ENCODE measurements at regions not wholly inside any gene's neighbourhood (a gene's known extent, or its start where the extent isn't known, plus 50 kb on each side); places are given as distances from the start of the nearest gene placed in this dataset.

DNA sequence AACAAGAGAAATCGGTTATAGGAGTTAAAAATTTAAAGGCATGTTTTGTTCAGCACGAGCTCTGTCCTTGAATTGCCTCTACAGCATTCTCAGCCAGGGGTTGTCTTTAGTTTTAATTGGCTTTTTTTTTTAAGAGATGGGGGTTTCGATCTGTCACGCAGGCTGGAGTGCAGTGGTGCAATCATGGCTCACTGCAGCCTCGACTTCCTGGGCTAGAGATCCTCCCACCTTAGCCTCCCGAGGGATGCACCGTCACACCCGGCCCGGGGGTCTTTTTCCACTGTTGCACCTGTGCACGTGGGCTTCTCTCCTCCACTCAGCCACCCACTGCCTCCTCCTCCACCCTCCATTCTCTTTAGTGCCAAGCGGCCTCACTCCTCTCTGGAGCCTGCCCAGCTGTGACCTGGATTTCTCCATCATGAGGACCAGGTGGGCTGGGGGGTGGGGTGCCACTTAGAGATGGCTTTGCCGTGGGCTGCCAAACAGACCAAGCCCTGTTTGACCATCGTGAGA lies 106.8 kb upstream of the SEC14L1 start:
- Histone ChIP-seq H3K27ac (ENCODE audit: insufficient read depth, low read length) (no peak overlapping the region), H3K79me2 (ENCODE audit: control insufficient read depth, insufficient read depth, low read length) (no peaks in the 10 kb centered on the region), H4K20me1 (ENCODE audit: control insufficient read depth, extremely low read depth, insufficient read depth, low read length) (no peaks in the 10 kb centered on the region), H3K36me3 (ENCODE audit: control insufficient read depth, insufficient read depth, low read length) (no peaks in the 10 kb centered on the region), H2AFZ (ENCODE audit: low read length) (no peak overlapping the region), H3K4me2 (ENCODE audit: extremely low read depth, insufficient read depth, low read length) (no peak overlapping the region), H3K27me3 (ENCODE audit: control insufficient read depth, insufficient read depth, low read length) (peaks cover 24% of the 10 kb centered on the region), H3K4me3 (replicated peaks in 1 of 4; ENCODE audit: control extremely low read depth in 1 of 4, insufficient read depth in 1 of 4, low read depth in 3 of 4, low read length in 4 of 4) (no peak overlapping the region), H3K9ac (ENCODE audit: insufficient read depth, low read length) (no peak overlapping the region), H3K9me3 (ENCODE audit: control insufficient read depth, insufficient read depth, low read depth, low read length) (no peaks in the 10 kb centered on the region), H3K4me1 (ENCODE audit: control insufficient read depth, extremely low read depth, insufficient read depth, low read length) (no peaks in the 10 kb centered on the region)
- TF ChIP-seq, protein P1, sequence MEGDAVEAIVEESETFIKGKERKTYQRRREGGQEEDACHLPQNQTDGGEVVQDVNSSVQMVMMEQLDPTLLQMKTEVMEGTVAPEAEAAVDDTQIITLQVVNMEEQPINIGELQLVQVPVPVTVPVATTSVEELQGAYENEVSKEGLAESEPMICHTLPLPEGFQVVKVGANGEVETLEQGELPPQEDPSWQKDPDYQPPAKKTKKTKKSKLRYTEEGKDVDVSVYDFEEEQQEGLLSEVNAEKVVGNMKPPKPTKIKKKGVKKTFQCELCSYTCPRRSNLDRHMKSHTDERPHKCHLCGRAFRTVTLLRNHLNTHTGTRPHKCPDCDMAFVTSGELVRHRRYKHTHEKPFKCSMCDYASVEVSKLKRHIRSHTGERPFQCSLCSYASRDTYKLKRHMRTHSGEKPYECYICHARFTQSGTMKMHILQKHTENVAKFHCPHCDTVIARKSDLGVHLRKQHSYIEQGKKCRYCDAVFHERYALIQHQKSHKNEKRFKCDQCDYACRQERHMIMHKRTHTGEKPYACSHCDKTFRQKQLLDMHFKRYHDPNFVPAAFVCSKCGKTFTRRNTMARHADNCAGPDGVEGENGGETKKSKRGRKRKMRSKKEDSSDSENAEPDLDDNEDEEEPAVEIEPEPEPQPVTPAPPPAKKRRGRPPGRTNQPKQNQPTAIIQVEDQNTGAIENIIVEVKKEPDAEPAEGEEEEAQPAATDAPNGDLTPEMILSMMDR (conservative IDR thresholded peaks at IDR 0.05 in 1 of 2, IDR thresholded peaks at IDR 0.05 in 1 of 2; ENCODE audit: low read depth in 1 of 2, low read length in 2 of 2) = no peak
- TF ChIP-seq EZH2 (IDR thresholded peaks at IDR 0.05; ENCODE audit: low read length, missing control alignments) = no peak
- no peak for DNase-seq (ENCODE audit: low read depth in 2 of 2)

DNA sequence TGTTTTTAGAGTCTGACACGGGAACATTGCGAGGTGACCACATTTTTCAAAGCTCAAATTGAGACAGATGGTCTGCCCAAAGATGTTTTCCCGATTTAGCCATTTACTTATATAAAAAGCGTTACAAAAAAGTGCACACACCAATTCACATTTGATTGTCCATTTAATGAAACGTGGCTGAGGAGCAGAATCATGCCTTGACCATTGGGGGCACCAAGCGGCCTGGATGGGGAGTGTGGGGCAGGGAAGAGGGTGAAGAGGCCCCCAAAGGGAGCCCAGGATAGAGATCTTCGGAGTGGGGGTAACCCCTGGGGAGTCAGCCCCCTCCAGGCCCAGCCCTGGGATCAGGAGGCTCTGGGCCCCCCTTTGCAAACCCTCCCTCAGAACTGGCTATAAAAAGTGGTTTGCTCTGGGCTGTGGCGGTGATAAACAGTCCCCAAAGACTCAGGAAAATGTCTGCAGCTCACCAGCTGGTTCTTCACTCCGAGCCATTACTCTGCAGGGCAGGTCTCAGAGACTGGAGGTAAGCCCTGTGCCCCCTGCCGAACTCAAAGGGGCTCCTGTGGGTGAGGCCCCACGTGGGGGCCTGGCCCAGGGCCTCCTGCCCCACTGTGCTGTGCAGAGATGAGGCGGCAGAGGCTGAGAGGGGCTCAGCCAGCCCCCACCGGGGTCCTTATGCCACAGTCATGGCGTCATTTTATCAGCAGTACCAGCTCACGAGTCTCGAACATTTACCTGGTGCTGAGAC lies 105.9 kb upstream of the SEC14L1 start:
- no peaks in the 10 kb centered on the region for H3K79me2 ChIP-seq (ENCODE audit: control insufficient read depth, insufficient read depth, low read length)
- no peak for DNase-seq (ENCODE audit: low read depth in 2 of 2)
- TF ChIP-seq EZH2 (IDR thresholded peaks at IDR 0.05; ENCODE audit: low read length, missing control alignments) = no peak
- TF ChIP-seq, protein P1 (conservative IDR thresholded peaks at IDR 0.05 in 1 of 2, IDR thresholded peaks at IDR 0.05 in 1 of 2; ENCODE audit: low read depth in 1 of 2, low read length in 2 of 2) = no peak

DNA sequence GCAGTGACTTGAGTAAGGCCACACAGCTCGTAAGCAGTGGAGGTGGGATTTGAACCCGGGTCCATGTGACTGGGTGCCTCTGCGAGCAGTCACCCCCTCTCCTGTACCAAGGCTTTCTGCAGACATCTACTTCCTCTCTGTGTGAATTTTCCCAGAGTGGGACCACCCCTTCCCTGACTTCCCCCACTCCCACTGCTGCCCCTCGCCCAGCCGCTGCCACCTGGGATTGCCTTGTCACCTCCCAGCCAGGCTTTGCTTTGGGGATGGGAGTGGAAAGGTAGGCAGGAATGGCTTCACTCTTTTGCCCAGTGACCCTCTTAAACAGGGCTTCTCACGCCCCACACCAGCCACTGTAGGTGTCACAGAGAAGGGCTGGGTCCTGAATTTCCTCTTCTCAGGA lies 105.2 kb upstream of the SEC14L1 start:
- H3K9me3 ChIP-seq (ENCODE audit: control insufficient read depth, insufficient read depth, low read depth, low read length) = no peaks in the 10 kb centered on the region
- H3K4me1 ChIP-seq (ENCODE audit: control insufficient read depth, extremely low read depth, insufficient read depth, low read length) = no peaks in the 10 kb centered on the region
- H3K4me3 ChIP-seq (replicated peaks in 1 of 4; ENCODE audit: control extremely low read depth in 1 of 4, insufficient read depth in 1 of 4, low read depth in 3 of 4, low read length in 4 of 4) = no peak overlapping the region
- no peak overlapping the region for H3K9ac ChIP-seq (ENCODE audit: insufficient read depth, low read length)
- H3K27ac ChIP-seq (ENCODE audit: insufficient read depth, low read length) = no peak overlapping the region
- TF ChIP-seq EZH2 (IDR thresholded peaks at IDR 0.05; ENCODE audit: low read length, missing control alignments) = no peak
- TF ChIP-seq, protein P1 (conservative IDR thresholded peaks at IDR 0.05 in 1 of 2, IDR thresholded peaks at IDR 0.05 in 1 of 2; ENCODE audit: low read depth in 1 of 2, low read length in 2 of 2) = no peak
- no peak for DNase-seq (ENCODE audit: low read depth in 2 of 2)
- no peaks in the 10 kb centered on the region for H3K36me3 ChIP-seq (ENCODE audit: control insufficient read depth, insufficient read depth, low read length)
- H2AFZ ChIP-seq (ENCODE audit: low read length) = no peak overlapping the region
- H4K20me1 ChIP-seq (ENCODE audit: control insufficient read depth, extremely low read depth, insufficient read depth, low read length) = no peaks in the 10 kb centered on the region
- peaks cover 24% of the 10 kb centered on the region for H3K27me3 ChIP-seq (ENCODE audit: control insufficient read depth, insufficient read depth, low read length)
- H3K79me2 ChIP-seq (ENCODE audit: control insufficient read depth, insufficient read depth, low read length) = no peaks in the 10 kb centered on the region
- no peak overlapping the region for H3K4me2 ChIP-seq (ENCODE audit: extremely low read depth, insufficient read depth, low read length)

More for the DNA sequence above, 105.9 kb upstream of the SEC14L1 start:
- no peak overlapping the region for H2AFZ ChIP-seq (ENCODE audit: low read length)
- no peaks in the 10 kb centered on the region for H3K9me3 ChIP-seq (ENCODE audit: control insufficient read depth, insufficient read depth, low read depth, low read length)
- no peak overlapping the region for H3K9ac ChIP-seq (ENCODE audit: insufficient read depth, low read length)
- H3K4me3 ChIP-seq (replicated peaks in 1 of 4; ENCODE audit: control extremely low read depth in 1 of 4, insufficient read depth in 1 of 4, low read depth in 3 of 4, low read length in 4 of 4) = no peak overlapping the region
- no peak overlapping the region for H3K27ac ChIP-seq (ENCODE audit: insufficient read depth, low read length)
- H3K4me1 ChIP-seq (ENCODE audit: control insufficient read depth, extremely low read depth, insufficient read depth, low read length) = no peaks in the 10 kb centered on the region
- H3K27me3 ChIP-seq (ENCODE audit: control insufficient read depth, insufficient read depth, low read length) = peaks cover 24% of the 10 kb centered on the region
- H3K4me2 ChIP-seq (ENCODE audit: extremely low read depth, insufficient read depth, low read length) = no peak overlapping the region
- no peaks in the 10 kb centered on the region for H4K20me1 ChIP-seq (ENCODE audit: control insufficient read depth, extremely low read depth, insufficient read depth, low read length)
- H3K36me3 ChIP-seq (ENCODE audit: control insufficient read depth, insufficient read depth, low read length) = no peaks in the 10 kb centered on the region

All from fibroblast of lung (primary cell).